GM20000 (cell line): ENCODE measurements at regions not wholly inside any gene's neighbourhood (a gene's known extent, or its start where the extent isn't known, plus 50 kb on each side); places are given as distances from the start of the nearest gene placed in this dataset.

Source experiments
- DNase-seq: peaks from one replicate; pipeline ENCODE4 v3.0.0; 2012; ENCODE audit warnings: low spot score
- CTCF ChIP-seq: IDR thresholded peaks from 2 replicates; pipeline ENCODE4 v1.5.1; 2012; ENCODE audit warnings: mild to moderate bottlenecking, control low read depth; ENCODE audit errors: extremely low read depth, missing control alignments

DNA sequence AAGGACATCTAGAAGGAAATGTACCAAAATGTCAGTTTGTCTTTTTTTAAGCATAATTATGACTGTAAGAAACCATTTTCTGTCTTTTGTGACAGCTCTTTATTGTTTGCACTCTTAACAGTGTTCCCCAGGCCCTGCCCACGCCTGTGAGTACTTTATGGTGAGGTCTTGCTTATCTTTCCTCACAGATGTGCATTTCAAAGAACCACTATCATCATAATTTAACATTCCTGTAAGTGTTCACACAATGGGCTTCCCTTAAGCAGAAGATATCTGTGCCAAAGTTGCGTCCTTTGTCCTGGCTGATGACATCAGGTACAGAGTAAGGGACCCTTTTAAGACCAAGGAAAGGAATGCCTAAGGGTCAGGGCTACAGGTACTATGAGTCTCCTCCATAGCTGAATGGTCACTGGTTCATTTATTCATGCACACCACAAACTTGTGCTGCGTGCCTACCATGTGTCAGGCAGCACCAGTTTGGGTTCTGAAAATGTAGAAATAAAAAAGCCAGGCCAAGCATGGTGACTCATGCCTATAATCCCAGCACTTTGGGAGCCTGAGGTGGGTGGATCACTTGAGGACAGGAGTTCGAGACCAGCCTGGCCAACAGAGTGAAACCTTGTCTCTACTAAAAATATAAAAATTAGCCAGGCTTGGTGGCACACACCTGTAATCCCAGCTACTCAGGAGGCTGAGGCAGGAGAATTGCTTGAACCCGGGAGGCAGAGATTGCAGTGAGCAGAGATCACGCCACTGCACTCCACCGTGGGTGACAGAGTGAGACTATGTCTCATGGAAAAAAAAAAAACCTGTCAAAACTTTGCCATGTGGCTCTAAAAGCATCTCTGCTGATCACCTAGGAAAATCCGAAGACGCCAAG lies 55.4 kb upstream of the NLK start:
- DNase-seq: no peak
- TF ChIP-seq CTCF: no peak

DNA sequence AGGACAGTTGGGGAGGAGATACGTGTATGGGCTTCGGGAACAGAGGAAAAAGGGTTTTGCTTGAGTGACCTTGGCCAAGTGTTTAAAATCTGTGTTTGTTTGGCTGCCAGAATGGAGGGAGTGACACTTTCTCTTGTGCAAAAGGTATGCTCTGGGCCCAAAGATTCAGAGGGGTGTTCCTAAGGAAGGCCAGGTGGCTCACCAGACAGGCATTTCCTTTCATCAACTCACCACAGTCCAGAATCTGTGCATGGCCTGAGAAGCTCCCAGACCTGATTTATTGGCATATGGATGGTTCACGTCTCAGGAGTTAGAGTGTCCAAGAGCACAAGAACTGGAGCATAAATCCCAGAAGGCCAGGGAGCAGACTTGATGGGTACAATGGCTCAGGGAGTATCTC lies 53.4 kb upstream of the NLK start:
- no peak for TF ChIP-seq CTCF
- no peak for DNase-seq

GRCh38 chr17:27990100-27990499 lies 52.4 kb upstream of the NLK start:
- DNase-seq: no peak
- no peak for TF ChIP-seq CTCF

DNA sequence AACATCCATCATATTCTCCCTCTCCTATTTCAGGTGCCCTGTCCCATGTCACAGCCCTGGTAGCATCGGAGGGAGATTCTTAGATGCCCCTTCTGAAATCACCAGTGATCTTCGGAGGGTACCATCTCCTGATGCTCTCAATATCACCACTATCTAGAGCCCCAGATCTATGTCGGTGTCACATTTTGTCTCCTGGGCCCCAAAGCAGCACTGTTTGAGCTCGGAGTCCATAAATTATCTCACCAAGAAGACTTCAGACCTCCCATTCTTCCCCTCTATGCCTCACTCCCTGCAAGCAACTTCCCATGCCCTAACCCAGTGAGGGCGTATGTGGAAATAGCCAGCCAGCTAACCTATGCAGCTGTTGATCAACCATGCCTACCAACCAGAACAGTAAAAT lies 51.5 kb upstream of the NLK start:
- no peak for TF ChIP-seq CTCF
- no peak for DNase-seq

DNA sequence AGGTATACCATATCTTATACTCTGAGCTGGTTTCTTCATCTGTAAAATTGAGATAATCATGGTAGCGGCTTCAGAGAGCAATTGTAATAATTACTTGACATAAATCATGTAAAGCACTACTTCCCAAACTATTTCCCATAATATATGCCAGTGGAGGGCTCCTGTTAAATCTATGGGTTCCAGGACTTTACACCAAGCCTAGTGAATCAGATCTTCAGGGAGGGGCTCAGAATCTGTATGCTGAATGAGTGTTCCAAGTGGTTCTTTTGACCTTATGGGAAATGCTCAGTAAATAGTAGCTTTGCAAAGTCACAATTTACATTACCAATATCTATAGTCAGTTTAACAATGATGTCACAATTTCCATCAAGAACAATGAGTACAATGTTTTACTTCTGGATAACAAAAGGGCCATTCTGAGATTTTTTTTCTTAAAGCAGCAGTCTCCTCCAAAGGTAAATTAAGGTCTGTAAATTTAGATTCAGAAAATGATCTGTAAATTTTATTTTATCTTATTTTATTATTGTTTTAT lies 50.9 kb upstream of the NLK start:
- no peak for TF ChIP-seq CTCF
- no peak for DNase-seq
